ENCODE measurements at regions not wholly inside any gene's neighbourhood (a gene's known extent, or its start where the extent isn't known, plus 50 kb on each side); places are given as distances from the start of the nearest gene placed in this dataset.

- TF ChIP-seq CTCF (IDR thresholded peaks at IDR 0.05) (no peak), ZFX (IDR thresholded peaks at IDR 0.05; ENCODE audit: borderline replicate concordance) (no peak)
Measured at GRCh38 chr3:21914451-21914850, 163.4 kb upstream of the ZNF385D start.

Data from 22Rv1 (cell line).